Inferior parietal cortex (tissue), 1 donor: ENCODE measurements at regions not wholly inside any gene's neighbourhood (a gene's known extent, or its start where the extent isn't known, plus 50 kb on each side); places are given as distances from the start of the nearest gene placed in this dataset.

Experiments
- DNase-seq: peaks from one replicate; pipeline ENCODE4 v3.0.0-alpha.2; 2016; ENCODE audit errors: extremely low spot score

DNA sequence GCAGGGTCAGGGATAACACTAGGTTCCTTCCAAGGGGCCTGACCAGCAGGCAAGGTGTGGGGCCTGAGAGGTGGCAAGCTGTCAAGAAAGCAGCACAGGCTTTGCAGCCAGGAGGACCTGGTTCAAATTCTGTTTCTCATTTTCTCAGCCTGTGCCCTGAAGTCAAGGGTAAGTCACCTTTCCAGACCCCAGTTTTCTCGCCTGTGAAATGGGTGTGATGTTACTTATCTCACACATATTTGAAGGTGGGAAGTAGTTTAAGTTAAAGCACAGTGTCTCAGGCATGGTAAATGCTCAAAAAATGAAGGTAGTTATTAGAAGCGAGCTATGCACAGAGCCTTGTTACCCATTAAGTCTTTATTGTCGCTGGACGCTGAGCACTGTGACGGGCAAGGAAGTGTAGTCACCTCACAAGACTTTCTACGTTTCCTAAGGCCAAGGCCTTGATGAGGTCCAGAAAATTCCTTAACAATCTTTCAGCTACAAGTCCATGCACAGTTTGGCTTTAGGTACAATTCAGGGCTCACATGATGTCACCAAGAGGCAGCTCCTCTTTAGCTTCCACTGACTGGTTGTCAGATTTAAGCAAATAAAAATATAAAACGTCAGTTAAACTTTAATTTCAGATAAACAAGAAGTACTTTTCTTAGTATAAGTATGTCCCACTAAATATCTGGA, 522.6 kb upstream of the PROK2 start:
- no peak for DNase-seq

DNA sequence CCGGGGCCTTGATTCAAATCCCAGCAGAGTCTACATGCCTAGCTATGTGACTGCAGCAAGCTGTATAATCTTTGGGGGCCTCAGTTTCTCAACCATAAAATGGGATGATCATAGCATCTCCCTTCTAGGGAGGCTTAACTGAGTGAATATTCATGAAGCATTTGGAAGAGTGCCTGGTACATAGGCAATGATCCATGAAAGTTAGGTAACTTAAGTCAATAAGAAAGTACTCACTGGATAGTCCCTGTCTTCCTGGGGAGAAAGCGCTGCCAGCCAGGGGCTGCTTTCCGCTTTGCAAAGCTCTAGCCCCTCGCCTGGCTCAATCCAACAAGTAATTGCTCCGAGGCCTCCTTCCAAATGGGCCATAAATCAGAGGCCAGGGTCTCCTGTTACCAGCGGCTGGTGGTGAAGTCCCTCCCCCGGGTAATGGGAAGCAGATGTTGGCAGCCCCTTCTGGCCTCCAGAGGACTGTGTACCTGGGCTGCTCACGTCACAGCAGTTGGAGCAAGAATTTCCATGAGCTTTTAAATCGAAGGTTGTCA, 521.9 kb upstream of the PROK2 start:
- no peak for DNase-seq

GRCh38 chr3:72303926-72304325, 519.0 kb upstream of the PROK2 start:
- DNase-seq = no peak

GRCh38 chr3:72301779-72302178, 516.8 kb upstream of the PROK2 start:
- no peak for DNase-seq

DNA sequence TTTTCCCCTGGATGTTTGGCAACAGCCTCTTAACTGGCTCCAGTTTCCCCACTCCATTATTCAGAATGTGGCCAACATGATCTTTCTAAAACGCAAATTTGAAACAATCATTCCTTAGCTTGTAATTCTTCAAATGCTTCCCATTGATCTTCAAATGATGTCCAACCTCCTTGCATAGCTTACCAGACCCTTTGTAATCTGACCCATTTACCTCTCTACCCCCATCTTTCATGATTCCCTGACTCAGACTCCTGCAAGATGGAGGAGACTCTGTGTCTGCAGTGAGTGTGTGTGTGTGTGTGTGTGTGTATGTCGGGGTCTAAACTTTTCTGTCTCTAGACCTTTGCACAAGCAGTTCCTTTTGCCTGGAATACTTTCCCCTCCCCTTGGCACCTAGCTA, 515.7 kb upstream of the PROK2 start:
- DNase-seq = no peak

- no peak for DNase-seq
Measured at GRCh38 chr3:72299823-72300222, 514.9 kb upstream of the PROK2 start.

DNA sequence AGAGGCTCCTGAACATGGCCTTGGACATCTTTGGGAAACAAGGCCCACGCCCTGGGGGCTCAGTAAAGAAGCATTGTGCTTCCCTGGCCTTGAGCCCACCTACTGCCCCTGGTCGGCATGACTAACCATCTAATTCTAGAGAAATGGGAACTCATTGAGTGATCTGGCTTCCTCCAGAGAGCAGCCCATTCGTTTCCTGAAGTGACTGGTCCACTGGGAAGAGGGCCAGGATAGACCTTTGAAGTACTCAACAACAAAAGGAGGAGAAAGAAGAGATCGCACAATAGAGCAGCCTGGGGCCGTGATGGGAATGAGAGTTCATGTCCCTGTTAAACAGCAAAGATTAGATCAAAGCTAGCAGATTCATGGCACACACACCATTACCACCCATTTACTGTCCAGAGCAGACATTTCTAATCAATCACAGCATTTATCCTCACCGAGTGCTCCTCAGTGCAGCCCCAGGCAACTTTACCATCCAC, 514.4 kb upstream of the PROK2 start:
- no peak for DNase-seq

GRCh38 chr3:72298201-72299152, 513.5 kb upstream of the PROK2 start:
- DNase-seq = no peak

DNA sequence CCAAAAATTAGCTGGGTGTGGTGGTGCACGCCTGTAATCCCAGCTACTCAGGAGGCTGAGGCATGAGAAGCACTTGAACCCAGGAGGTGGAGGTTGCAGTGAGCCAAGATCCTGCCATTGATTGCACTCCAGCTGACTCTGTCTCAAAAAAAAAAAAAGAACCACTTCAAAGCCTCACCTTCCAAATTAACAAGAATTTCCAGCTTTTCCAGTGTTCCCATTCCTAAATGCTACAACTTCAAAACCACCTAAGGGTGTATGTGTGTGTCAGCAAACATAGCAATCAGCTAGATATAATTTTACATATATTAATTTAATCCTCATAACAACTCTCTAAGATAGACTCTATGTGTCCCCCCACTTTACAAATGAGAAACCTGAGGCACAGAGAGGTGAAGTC, 512.5 kb upstream of the PROK2 start:
- no peak for DNase-seq

GRCh38 chr3:72296477-72297111, 511.6 kb upstream of the PROK2 start:
- DNase-seq = no peak

GRCh38 chr3:72295962-72296450, 511.1 kb upstream of the PROK2 start:
- no peak for DNase-seq

DNA sequence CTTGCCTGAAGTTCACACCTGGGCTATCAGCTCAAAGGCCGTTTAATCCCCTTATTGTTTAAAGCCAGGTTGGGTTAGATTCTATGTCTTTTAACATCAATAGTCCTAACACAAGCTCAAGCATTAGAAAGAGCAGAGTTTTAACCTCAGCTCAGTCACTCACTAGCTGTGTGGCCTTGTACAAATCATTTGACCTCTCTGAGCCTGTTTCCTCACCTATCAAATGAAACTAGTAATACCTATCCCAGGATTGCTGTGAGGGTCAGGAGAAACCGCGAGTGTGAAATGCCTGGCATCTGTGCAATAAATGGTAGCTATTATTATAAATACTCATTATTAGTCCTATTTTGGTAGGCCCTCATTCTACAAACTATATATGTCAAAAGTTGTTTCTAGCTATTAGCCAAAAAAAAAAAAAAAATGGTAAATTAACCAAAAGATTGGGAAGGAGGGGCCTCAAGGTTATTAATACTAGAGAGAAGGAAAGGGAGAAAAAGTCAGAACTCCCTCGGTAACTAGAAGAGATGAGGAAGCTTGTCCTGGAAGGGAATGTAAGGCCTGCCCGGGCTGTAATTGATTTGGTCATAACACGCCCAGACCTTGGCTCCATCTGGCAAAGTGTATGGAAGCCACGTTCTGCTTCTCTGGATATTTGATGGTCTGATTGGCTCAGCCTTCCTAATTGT, 510.5 kb upstream of the PROK2 start:
- DNase-seq = no peak

GRCh38 chr3:72290859-72291638, 506.1 kb upstream of the PROK2 start:
- no peak for DNase-seq

DNA sequence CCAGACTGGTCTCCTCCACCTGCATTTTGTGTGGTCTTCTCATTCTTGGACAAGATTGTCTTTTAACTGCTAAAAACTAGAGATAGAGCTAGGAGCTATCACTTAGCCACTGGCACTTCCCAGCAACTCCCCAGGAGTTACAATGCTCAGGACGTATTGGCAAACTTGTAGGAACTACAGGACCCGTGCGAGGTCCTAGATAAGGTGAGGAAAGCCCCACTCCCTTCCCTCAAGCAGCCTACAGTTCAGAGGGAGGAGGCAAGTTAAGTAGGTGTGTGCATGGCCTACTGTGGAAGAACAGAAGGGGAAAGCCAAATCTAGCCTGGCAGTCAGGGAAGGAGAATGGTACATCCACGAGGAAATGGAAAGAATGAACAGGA, 504.7 kb upstream of the PROK2 start:
- no peak for DNase-seq

- peak; percentile 75 for DNase-seq
Measured at GRCh38 chr3:72288955-72289691, 504.2 kb upstream of the PROK2 start.

DNA sequence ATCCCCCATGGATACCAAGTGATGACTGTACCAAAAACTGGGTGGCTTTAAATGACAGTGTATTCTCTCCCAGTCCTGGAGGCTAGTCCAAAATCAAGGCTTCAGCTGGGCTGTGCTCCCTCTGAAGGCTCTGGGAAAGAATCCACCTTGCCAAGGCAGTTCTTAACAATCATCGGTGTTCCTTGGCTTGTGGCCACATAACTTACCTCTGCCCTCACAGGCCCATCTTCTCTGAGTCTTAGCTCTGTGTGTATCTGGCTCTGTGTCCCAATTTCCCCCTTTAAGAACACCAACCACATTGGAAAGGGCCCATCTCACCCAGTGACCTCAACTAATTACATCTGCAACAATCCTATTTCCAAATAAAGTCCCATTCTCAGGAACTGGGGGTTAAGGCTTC, 503.0 kb upstream of the PROK2 start:
- DNase-seq = no peak

GRCh38 chr3:72285502-72285901, 500.6 kb upstream of the PROK2 start:
- no peak for DNase-seq

GRCh38 chr3:72284471-72284870, 499.5 kb upstream of the PROK2 start:
- DNase-seq = no peak

DNA sequence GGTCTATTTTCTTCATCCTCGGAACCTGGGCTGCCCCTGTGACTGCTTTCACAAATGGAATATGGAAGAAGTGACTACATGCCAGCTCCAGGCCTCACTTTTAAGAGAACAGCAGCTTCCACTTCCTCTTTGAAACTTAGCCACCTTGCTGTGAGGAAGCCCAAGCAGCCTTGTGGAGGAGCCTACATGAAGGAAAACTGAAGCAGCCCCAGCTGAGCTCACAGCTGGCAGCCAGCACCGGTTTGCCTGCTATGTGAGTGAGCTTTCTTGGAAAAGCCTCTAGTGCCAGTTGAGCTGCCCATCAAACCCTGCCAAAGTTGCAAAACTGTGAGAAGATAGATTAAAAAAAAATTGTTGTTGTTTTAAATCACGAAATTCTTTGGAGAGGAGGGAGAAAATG, 498.0 kb upstream of the PROK2 start:
- no peak for DNase-seq

DNA sequence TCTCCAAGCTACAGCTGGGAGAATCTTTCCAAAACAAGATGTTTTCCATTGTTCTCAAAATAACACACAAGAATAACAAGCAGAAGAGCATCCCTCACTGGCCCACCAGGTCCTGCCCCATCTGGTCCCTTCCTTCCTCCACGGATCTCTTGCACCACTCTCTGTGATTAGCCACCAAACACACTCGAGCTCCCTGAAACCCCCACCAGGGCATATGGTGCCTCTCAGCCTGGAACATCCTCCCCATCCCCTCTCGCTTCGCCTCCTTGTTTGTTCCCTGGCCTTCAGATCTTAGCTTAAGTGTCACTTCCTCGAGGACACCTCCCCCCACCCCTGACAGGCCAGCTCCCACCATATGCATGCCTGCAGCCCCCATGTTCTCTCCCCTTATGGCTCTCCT, 496.6 kb upstream of the PROK2 start:
- no peak for DNase-seq
